Esophagus (tissue), 2 donors: ENCODE measurements at regions not wholly inside any gene's neighbourhood (a gene's known extent, or its start where the extent isn't known, plus 50 kb on each side); places are given as distances from the start of the nearest gene placed in this dataset.

Experiments used
- H3K27ac ChIP-seq, 2 donors: one replicate each; pipeline ENCODE4 v1.5.1; 2013; ENCODE audit warnings: low read depth in 2 of 2, mild to moderate bottlenecking in 2 of 2, inconsistent platforms in 1 of 2, low read length in 1 of 2, moderate library complexity in 1 of 2
- H3K27me3 ChIP-seq, 2 donors: one replicate each; pipeline ENCODE4 v1.6.1; 2013; ENCODE audit warnings: low read length in 2 of 2, control low read depth in 1 of 2, mild to moderate bottlenecking in 1 of 2; ENCODE audit not compliant: insufficient read depth in 2 of 2, control insufficient read depth in 1 of 2
- H3K36me3 ChIP-seq, 2 donors: one replicate each; pipeline ENCODE4 v1.6.1; 2013; ENCODE audit warnings: low read length in 1 of 2; ENCODE audit not compliant: control insufficient read depth in 2 of 2, insufficient read depth in 2 of 2
- H3K4me1 ChIP-seq, 2 donors: one replicate each; pipeline ENCODE4 v1.6.1; 2013; ENCODE audit warnings: low read length in 1 of 2; ENCODE audit not compliant: control insufficient read depth in 2 of 2, insufficient read depth in 2 of 2
- H3K4me3 ChIP-seq, 2 donors: one replicate each; pipeline ENCODE4 v1.5.1; 2013; ENCODE audit warnings: low read length in 2 of 2, mild to moderate bottlenecking in 2 of 2, low read depth in 1 of 2, moderate library complexity in 1 of 2
- H3K9me3 ChIP-seq, 2 donors: one replicate each; pipeline ENCODE4 v1.6.1; 2013; ENCODE audit warnings: mild to moderate bottlenecking in 2 of 2, low read depth in 1 of 2, low read length in 1 of 2, moderate library complexity in 1 of 2; ENCODE audit not compliant: control insufficient read depth in 2 of 2, insufficient read depth in 1 of 2
- WGBS, 2 donors: extraction: QIAGEN DNeasy Blood & Tissue Kit; methylation state at CpG; one replicate each; pipeline ENCODE4 v1.1.7; 2013; 5-methylcytosine and 5-hydroxymethylcytosine counted together
- donor health status: healthy with polysubstance abuse.
- donor health status: Bipolar disorder and iron deficiency.

DNA sequence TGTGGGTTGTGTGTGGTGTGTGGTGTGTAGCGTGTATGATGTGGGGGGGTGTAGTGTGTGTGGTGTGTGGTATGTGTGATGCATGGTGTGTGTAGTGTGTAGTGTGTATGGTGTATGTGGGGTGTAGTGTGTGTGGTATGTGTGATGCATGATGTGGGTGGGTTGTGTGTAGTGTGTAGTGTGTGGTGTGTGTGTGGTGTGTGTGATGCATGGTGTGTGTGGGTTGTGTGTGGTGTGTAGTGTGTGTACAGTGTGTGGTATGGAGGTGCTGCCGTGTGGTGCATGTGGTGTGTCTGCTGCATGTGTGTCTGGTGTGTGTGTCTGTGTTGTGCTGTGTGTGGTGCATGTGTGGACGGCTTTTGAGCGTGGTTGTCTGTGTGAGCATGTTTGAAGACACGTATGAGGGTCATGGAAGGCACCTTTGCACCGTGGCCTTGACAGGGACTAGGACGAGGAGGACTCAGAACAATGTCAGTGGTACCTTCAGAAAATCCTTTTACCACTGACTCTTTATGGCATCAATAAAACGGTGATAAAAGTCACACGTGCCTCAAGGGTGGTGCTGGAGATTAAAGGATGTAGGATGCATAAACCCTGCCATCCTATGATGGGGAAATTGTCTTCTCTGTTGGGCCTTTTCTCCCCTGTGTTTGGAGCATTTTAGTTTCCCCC lies 328.7 kb upstream of the B3GAT1 start:
- Histone ChIP-seq H3K36me3 (no peaks in the 10 kb centered on the region), H3K4me3 (no peak overlapping the region), H3K27me3 (no peaks in the 10 kb centered on the region), H3K9me3 (peaks cover 0 to 8% of the 10 kb centered on the region in 2 donors), H3K4me1 (peaks cover 0 to 4% of the 10 kb centered on the region in 2 donors), H3K27ac (no peak overlapping the region)
- WGBS, 2 donors = 70 to 73% methylated on average over 9 of the region's 9 CpGs

DNA sequence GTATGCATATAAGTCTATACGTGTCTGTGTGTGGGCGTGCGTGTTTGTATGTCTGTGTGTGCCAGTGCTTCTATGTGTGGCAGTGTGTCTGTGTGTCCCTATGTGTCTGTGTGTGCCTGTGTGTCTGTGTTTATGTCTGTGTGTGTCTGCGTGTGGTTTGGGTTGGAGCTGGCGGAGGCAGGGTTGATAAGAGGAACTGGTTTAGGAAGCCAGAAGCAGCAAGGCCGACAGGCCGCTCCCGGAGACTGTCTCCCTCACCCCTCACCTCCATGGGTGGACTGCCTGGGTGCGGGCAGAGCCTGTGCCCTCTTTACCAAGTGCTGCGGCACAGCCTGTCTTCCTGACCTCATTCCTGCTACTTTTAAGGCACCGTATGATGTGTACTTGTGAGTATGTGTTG lies 327.1 kb upstream of the B3GAT1 start:
- Histone ChIP-seq H3K27ac (no peak overlapping the region), H3K9me3 (peaks cover 0 to 8% of the 10 kb centered on the region in 2 donors), H3K4me3 (no peak overlapping the region), H3K4me1 (peaks cover 0 to 4% of the 10 kb centered on the region in 2 donors), H3K36me3 (no peaks in the 10 kb centered on the region), H3K27me3 (no peaks in the 10 kb centered on the region)
- WGBS, 2 donors = 85 to 86% methylated on average over 11 of the region's 11 CpGs

DNA sequence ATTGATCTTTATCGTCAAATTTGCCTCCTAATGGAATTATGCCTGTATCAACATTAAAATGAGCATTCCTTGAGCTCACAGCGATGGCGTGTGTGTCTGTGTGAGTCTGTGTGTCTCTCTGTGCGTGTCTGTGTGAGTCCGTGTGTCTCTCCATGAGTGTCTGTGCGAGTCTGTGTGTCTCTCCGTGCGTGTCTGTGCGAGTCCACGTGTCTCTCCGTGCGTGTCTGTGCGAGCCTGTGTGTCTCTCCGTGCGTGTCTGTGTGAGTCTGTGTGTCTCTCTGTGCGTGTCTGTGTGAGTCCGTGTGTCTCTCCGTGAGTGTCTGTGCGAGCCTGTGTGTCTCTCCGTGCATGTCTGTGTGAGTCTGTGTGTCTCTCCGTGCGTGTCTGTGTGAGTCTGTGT lies 326.5 kb upstream of the B3GAT1 start:
- Histone ChIP-seq H3K36me3 (no peaks in the 10 kb centered on the region), H3K4me3 (no peak overlapping the region), H3K9me3 (peaks cover 0 to 8% of the 10 kb centered on the region in 2 donors), H3K27ac (no peak overlapping the region), H3K4me1 (peaks cover 0 to 4% of the 10 kb centered on the region in 2 donors), H3K27me3 (no peaks in the 10 kb centered on the region)
- 87 to 90% methylated on average over 22 of the region's 22 CpGs for WGBS, 2 donors

DNA sequence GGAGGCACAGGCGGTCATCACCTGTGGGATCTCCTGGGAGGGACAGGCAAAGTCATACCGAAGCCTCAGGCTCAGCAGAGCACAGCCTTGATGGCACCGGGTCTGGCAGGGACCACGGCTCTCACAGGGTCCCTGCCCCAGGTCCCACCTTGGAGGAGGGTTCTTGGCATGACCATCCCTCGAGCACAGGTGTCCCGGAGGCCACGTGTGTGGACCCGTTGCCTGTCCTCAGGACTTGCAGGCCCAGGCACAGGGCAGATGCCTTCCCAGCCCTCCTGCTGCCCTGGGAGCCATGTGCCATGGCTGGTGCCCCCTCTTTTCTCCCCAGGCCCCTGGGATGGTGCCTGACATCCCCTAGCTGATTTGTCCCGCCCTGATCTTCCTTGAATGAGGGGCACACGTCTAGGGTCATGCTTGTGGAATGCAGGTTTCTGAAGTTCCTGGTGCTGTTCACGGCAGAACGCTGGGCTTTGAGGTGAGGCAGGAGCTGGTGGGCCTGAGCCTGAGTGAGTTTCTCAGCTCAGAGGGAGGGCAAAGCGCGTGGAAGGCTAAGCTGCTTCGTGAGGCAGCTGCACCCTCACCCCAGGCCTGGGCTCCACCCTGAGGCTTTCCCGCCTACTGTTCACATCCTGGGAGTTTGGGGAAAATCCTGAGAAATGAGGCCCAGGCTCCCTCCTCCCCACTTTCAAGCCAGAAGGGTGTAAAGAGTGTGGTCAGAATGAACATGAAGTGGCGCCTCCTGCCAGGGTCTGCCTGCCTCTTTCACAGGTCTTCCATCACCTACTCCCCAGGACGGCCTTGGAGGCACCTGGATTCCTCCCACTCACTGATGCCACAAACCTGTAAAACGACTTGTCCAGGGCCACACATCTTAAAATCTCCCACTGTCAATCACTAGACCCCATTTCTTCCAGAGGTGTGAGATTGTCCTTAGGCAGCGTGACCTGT lies 325.8 kb upstream of the B3GAT1 start:
- peaks cover 0 to 8% of the 10 kb centered on the region in 2 donors for H3K9me3 ChIP-seq
- H3K4me1 ChIP-seq = peaks cover 0 to 4% of the 10 kb centered on the region in 2 donors
- H3K27ac ChIP-seq = no peak overlapping the region
- no peaks in the 10 kb centered on the region for H3K27me3 ChIP-seq
- H3K36me3 ChIP-seq = no peaks in the 10 kb centered on the region
- 74% methylated on average over 19 to 20 of the region's 20 CpGs for WGBS, 2 donors
- no peak overlapping the region for H3K4me3 ChIP-seq

DNA sequence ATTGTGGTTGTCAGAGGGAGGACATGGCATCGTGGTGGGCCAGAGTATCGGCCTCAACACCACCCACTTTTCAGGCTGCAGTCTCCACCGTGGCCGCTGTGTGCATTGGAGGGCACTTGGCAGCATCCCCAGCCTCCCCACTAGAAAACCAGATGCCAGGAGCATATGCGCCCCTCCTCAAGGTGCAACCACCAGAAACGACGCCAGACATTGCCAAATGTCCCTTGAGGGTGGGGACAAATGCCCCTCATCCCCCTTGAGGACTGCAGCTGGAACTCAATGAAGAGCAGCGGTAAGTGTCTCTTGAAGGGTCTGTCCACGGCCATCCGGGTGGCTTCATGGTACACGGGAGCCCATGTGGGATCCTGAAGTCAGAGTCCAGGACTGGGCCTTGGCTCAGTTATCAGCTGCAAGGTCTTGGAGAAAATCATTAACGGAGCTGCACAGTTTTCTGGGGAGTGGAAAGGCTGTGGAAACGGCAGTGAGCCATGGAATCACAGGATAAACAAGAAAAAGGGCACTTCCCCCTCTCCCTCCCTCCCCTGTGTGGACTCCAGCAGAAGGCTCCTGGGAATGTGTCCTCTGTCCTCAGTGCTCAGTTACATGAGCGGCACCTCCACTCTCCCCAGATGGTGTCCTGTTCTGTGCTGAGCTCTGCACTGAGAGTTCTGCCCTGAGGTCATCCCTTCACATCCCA lies 324.4 kb upstream of the B3GAT1 start:
- no peak overlapping the region for H3K4me3 ChIP-seq
- H3K27ac ChIP-seq = no peak overlapping the region
- 73% methylated on average over 14 of the region's 14 CpGs for WGBS, 2 donors
- no peaks in the 10 kb centered on the region for H3K27me3 ChIP-seq
- H3K9me3 ChIP-seq = peaks cover 0 to 8% of the 10 kb centered on the region in 2 donors
- no peaks in the 10 kb centered on the region for H3K36me3 ChIP-seq
- H3K4me1 ChIP-seq = peaks cover 0 to 4% of the 10 kb centered on the region in 2 donors

DNA sequence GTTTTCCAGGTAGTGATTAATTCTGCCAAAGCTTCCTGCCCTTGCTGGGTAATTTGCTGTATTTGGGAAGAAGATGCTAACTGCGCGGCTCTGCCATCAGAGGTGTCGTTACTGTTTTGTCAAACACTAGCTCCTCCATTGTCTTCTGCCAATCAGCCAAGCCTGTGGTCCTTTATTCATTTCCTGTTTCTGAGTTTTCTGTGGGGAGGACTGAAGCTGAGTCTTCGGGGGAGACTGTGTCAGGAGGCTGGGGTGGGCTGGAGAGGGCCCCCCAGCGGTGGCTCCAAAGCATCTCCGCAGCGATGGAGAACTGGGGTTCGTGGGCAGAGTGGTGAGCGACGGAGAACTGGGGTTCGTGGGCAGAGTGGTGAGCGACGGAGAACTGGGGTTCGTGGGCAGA lies 322.9 kb upstream of the B3GAT1 start:
- H3K27me3 ChIP-seq = no peaks in the 10 kb centered on the region
- 79 to 82% methylated on average over 11 to 13 of the region's 14 CpGs for WGBS, 2 donors
- H3K4me1 ChIP-seq = peaks cover 0 to 4% of the 10 kb centered on the region in 2 donors
- no peaks in the 10 kb centered on the region for H3K36me3 ChIP-seq
- H3K9me3 ChIP-seq = peaks cover 0 to 8% of the 10 kb centered on the region in 2 donors
- no peak overlapping the region for H3K27ac ChIP-seq
- H3K4me3 ChIP-seq = no peak overlapping the region

DNA sequence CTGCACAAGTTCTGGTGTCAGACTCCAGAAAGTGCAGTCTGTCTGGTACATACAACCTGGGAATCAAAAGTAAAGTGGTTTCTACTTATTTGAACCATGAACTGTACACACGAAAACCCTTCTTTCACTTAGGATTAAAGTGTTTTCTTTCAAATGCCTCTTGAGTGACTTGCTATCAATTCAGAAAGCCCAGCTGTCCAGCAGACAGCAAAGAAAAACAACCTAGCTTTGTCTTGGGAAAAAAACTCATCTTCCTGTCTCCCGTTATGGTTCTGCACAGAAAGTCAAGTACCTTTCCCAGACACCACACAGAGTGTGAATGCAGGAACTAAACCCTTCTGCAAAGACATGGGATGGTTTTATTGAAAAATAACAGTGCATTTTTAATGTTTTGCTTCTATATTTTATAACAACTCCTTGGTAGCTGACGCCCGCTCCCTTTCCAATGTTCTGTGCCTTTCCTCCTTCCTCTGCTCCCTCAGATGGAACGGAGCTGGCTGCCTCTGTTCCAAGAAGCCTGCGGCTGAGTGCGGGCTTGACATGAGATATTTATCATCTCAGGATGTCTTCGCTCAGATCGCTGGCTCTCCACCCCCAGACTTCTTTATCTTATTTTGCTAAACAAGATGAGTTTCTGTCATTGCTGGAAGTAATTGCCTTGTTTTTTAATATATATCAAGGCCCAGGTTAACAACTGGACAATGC lies 322.3 kb upstream of the B3GAT1 start:
- Histone ChIP-seq H3K4me3 (no peak overlapping the region), H3K9me3 (peaks cover 0 to 2% of the 10 kb centered on the region in 2 donors), H3K27ac (no peak overlapping the region), H3K4me1 (peaks cover 0 to 1% of the 10 kb centered on the region in 2 donors), H3K36me3 (no peaks in the 10 kb centered on the region), H3K27me3 (no peaks in the 10 kb centered on the region)
- 32 to 36% methylated on average over 9 of the region's 9 CpGs for WGBS, 2 donors

DNA sequence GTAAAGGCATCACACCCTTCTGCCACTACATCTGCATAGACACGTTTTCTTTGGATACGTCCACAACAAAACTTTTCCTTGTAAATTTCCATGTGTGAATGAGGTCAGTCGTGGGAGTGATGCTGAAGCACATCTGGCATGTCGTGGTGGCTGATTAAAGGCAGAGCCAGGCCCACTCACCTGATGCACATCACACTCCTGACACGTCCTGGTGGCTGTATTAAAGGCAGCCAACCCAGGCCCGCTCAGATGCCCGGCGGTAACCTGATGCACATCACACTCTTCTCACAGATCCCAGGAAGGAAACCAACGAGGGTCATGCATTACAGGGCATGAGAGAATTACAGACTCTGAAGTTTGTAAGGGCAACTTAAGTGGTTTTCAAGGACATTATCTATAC lies 321.6 kb upstream of the B3GAT1 start:
- 57 to 69% methylated on average over 9 of the region's 9 CpGs for WGBS, 2 donors
- no peaks in the 10 kb centered on the region for H3K36me3 ChIP-seq

More for the DNA sequence above, 321.6 kb upstream of the B3GAT1 start:
- Histone ChIP-seq H3K4me3 (no peak overlapping the region), H3K27me3 (no peaks in the 10 kb centered on the region), H3K4me1 (no peaks in the 10 kb centered on the region), H3K9me3 (no peaks in the 10 kb centered on the region), H3K27ac (no peak overlapping the region)
